ENCODE measurements at regions not wholly inside any gene's neighbourhood (a gene's known extent, or its start where the extent isn't known, plus 50 kb on each side); places are given as distances from the start of the nearest gene placed in this dataset.

DNA sequence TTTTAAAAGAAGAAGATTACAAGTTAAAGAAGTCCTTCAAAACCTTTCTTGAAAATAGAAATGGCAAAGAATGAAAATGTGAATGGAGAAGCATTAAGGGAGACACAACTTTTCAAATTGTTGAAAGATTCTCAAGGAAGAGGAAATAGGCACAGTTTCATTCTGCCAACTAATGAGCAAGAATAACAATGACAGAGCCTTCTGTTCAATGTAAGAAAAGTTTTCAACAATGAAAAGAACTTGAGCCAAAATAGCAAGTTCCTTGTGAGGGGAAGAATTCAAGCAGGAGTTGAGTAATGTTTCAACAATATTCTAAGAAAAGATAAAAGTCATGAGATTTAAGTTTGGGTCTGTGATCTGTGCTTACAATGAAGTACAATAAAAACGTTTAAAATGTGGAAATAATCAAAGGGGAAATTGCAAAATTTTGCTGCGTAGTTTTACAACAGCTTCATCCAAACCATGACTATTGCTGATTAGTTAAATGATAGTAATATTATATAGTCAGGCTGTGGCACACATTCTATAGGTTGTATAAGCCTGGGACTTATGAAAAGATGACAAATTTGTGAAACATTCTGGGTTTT is 122.6 kb downstream of the METTL4 start:
- Histone ChIP-seq H3K9ac (ENCODE audit: low read length) (no peak overlapping the region), H4K20me1 (ENCODE audit: insufficient read depth) (no peaks in the 10 kb centered on the region), H2AFZ (ENCODE audit: low read depth, low read length, poor library complexity, severe bottlenecking) (no peak overlapping the region), H3K79me2 (ENCODE audit: insufficient read depth, low read length) (no peaks in the 10 kb centered on the region), H3K27ac (ENCODE audit: low read depth, low read length) (no peak overlapping the region), H3K4me3 (replicated peaks in 1 of 2; ENCODE audit: low read depth in 1 of 2, low read length in 2 of 2) (no peak overlapping the region), H3K4me2 (ENCODE audit: low read length) (no peak overlapping the region), H3K9me2 (ENCODE audit: insufficient read depth) (no peaks in the 10 kb centered on the region), H3K9me3 (ENCODE audit: control insufficient read depth in 1 of 2, insufficient read depth in 1 of 2, low read depth in 1 of 2, low read length in 2 of 2) (no peaks in the 10 kb centered on the region), H3K36me3 (ENCODE audit: control insufficient read depth in 1 of 2, insufficient read depth in 2 of 2, low read length in 2 of 2) (no peaks in the 10 kb centered on the region), H3K4me1 (ENCODE audit: control insufficient read depth in 1 of 2, insufficient read depth in 2 of 2, low read length in 2 of 2) (no peaks in the 10 kb centered on the region), H3K27me3 (ENCODE audit: insufficient read depth, low read length) (no peaks in the 10 kb centered on the region)
- TF ChIP-seq, protein P1, sequence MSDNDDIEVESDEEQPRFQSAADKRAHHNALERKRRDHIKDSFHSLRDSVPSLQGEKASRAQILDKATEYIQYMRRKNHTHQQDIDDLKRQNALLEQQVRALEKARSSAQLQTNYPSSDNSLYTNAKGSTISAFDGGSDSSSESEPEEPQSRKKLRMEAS (IDR thresholded peaks at IDR 0.05): no peak
- no peak for TF ChIP-seq SP1 (IDR thresholded peaks at IDR 0.05; ENCODE audit: low read depth)
- TF ChIP-seq, protein P2, sequence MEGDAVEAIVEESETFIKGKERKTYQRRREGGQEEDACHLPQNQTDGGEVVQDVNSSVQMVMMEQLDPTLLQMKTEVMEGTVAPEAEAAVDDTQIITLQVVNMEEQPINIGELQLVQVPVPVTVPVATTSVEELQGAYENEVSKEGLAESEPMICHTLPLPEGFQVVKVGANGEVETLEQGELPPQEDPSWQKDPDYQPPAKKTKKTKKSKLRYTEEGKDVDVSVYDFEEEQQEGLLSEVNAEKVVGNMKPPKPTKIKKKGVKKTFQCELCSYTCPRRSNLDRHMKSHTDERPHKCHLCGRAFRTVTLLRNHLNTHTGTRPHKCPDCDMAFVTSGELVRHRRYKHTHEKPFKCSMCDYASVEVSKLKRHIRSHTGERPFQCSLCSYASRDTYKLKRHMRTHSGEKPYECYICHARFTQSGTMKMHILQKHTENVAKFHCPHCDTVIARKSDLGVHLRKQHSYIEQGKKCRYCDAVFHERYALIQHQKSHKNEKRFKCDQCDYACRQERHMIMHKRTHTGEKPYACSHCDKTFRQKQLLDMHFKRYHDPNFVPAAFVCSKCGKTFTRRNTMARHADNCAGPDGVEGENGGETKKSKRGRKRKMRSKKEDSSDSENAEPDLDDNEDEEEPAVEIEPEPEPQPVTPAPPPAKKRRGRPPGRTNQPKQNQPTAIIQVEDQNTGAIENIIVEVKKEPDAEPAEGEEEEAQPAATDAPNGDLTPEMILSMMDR (IDR thresholded peaks at IDR 0.05 in 2 of 3, conservative IDR thresholded peaks at IDR 0.05 in 1 of 3; ENCODE audit: borderline replicate concordance in 1 of 3, insufficient read depth in 1 of 3, low read depth in 2 of 3, low read length in 2 of 3): no peak
- TF ChIP-seq, protein P3, sequence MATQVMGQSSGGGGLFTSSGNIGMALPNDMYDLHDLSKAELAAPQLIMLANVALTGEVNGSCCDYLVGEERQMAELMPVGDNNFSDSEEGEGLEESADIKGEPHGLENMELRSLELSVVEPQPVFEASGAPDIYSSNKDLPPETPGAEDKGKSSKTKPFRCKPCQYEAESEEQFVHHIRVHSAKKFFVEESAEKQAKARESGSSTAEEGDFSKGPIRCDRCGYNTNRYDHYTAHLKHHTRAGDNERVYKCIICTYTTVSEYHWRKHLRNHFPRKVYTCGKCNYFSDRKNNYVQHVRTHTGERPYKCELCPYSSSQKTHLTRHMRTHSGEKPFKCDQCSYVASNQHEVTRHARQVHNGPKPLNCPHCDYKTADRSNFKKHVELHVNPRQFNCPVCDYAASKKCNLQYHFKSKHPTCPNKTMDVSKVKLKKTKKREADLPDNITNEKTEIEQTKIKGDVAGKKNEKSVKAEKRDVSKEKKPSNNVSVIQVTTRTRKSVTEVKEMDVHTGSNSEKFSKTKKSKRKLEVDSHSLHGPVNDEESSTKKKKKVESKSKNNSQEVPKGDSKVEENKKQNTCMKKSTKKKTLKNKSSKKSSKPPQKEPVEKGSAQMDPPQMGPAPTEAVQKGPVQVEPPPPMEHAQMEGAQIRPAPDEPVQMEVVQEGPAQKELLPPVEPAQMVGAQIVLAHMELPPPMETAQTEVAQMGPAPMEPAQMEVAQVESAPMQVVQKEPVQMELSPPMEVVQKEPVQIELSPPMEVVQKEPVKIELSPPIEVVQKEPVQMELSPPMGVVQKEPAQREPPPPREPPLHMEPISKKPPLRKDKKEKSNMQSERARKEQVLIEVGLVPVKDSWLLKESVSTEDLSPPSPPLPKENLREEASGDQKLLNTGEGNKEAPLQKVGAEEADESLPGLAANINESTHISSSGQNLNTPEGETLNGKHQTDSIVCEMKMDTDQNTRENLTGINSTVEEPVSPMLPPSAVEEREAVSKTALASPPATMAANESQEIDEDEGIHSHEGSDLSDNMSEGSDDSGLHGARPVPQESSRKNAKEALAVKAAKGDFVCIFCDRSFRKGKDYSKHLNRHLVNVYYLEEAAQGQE (IDR thresholded peaks at IDR 0.05; ENCODE audit: low read depth): no peak
- TF ChIP-seq POLR2A (IDR thresholded peaks at IDR 0.05; ENCODE audit: borderline replicate concordance, extremely low read depth, insufficient read depth, insufficient read length): no peak
- TF ChIP-seq JUND (IDR thresholded peaks at IDR 0.05): no peak
- TF ChIP-seq EZH2phosphoT487 (IDR thresholded peaks at IDR 0.05; ENCODE audit: borderline replicate concordance): no peak
- no peak for TF ChIP-seq SIN3A (IDR thresholded peaks at IDR 0.05; ENCODE audit: low read depth)
- ChIA-PET RAD21 (ENCODE audit: low non-redundant PET in 1 of 2, low total read pairs in 2 of 2, uncharacterized antibody in 2 of 2, unreplicated experiment in 2 of 2) (no interaction called here), CTCF (no interaction called here), POLR2A (no interaction called here)
- intact Hi-C loops (cut with micrococcal nuclease): no loop called here
- DNase-seq (ENCODE audit: low read depth, low spot score) (no peak), ATAC-seq (no peak)
- BruUV-seq (replicated peaks): no TSS peak
